ENCODE measurements at regions not wholly inside any gene's neighbourhood (a gene's known extent, or its start where the extent isn't known, plus 50 kb on each side); places are given as distances from the start of the nearest gene placed in this dataset.
A peak's percentile ranks its signal among the peaks of the same experiment; 100 is the strongest.

- DNase-seq (ENCODE audit: low read depth), result no peak
- TF ChIP-seq CTCF (IDR thresholded peaks at IDR 0.05; ENCODE audit: insufficient read depth, low read depth, low read length, missing control alignments), result no peak
- no peak overlapping the region for H3K4me3 ChIP-seq (ENCODE audit: low read depth, low read length)
Measured at GRCh38 chr13:72647422-72647821, 80.0 kb downstream of the MZT1 start.

GRCh38 chr13:72645521-72645920, 81.9 kb downstream of the MZT1 start:
- H3K4me3 ChIP-seq (ENCODE audit: low read depth, low read length), result no peak overlapping the region
- no peak for TF ChIP-seq CTCF (IDR thresholded peaks at IDR 0.05; ENCODE audit: insufficient read depth, low read depth, low read length, missing control alignments)
- no peak for DNase-seq (ENCODE audit: low read depth)

GRCh38 chr13:72643311-72643989, 84.0 kb downstream of the MZT1 start:
- peak; percentile 56 for DNase-seq (ENCODE audit: low read depth)
- peak; percentile 62 for TF ChIP-seq CTCF (IDR thresholded peaks at IDR 0.05; ENCODE audit: insufficient read depth, low read depth, low read length, missing control alignments)
- H3K4me3 ChIP-seq (ENCODE audit: low read depth, low read length), result no peak overlapping the region

GRCh38 chr13:72639377-72639776, 88.1 kb downstream of the MZT1 start:
- TF ChIP-seq CTCF (IDR thresholded peaks at IDR 0.05; ENCODE audit: insufficient read depth, low read depth, low read length, missing control alignments), result no peak
- no peak overlapping the region for H3K4me3 ChIP-seq (ENCODE audit: low read depth, low read length)
- DNase-seq (ENCODE audit: low read depth), result no peak

GRCh38 chr13:72638059-72638815, 89.2 kb downstream of the MZT1 start:
- no peak for TF ChIP-seq CTCF (IDR thresholded peaks at IDR 0.05; ENCODE audit: insufficient read depth, low read depth, low read length, missing control alignments)
- DNase-seq (ENCODE audit: low read depth), result no peak

GRCh38 chr13:72637561-72637960, 89.9 kb downstream of the MZT1 start:
- no peak for TF ChIP-seq CTCF (IDR thresholded peaks at IDR 0.05; ENCODE audit: insufficient read depth, low read depth, low read length, missing control alignments)
- H3K4me3 ChIP-seq (ENCODE audit: low read depth, low read length), result no peak overlapping the region
- no peak for DNase-seq (ENCODE audit: low read depth)

More at GRCh38 chr13:72638059-72638815, 89.2 kb downstream of the MZT1 start:
- no peak overlapping the region for H3K4me3 ChIP-seq (ENCODE audit: low read depth, low read length)

Measured in GM12865 (cell line).